ENCODE measurements at regions not wholly inside any gene's neighbourhood (a gene's known extent, or its start where the extent isn't known, plus 50 kb on each side); places are given as distances from the start of the nearest gene placed in this dataset.
A peak's percentile ranks its signal among the peaks of the same experiment; 100 is the strongest.

GRCh38 chr3:110139048-110139447, 801.7 kb upstream of the DPPA4 start:
- no peak for DNase-seq

- DNase-seq = no peak
Measured at GRCh38 chr3:110139821-110140220, 802.5 kb upstream of the DPPA4 start.

- DNase-seq = no peak
Measured at GRCh38 chr3:110149763-110150162, 812.4 kb upstream of the DPPA4 start.

GRCh38 chr3:110157221-110157620, 819.9 kb upstream of the DPPA4 start:
- no peak for DNase-seq

DNA sequence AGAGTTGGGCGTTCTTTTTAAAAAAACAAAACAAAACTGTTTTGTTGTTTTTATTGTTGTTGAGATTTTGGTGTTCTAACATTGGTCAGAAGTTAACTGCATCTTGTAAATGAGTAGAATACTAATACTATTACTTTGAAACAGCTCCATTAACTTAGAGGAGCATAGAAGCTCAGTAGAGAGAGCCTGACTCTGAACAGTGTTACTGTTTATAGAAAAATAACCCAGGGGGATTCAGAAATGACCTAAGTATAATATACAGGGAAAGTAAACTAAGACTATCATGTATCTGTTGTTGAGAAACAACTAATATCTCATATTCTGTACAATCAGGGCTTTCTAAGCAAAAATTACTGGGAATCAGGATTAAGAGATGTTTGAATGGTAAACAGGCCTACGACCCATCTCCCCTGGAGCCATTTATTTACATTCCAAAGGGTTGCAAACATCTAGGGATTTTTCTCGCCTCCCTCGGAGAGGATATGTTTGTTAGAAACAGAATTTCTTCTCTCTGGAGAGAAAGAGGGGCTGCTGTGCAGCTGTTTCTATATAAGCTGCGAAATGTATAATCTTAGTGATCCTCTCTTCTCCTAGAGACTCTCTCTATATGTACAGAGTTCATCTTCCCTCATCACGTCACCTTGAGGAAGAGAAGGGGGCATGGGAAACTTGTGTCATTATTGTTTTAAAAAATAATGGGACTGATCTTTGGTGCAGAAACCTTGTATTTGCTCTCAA, 827.5 kb upstream of the DPPA4 start:
- DNase-seq = no peak

GRCh38 chr3:110165370-110165743, 828.0 kb upstream of the DPPA4 start:
- no peak for DNase-seq

DNA sequence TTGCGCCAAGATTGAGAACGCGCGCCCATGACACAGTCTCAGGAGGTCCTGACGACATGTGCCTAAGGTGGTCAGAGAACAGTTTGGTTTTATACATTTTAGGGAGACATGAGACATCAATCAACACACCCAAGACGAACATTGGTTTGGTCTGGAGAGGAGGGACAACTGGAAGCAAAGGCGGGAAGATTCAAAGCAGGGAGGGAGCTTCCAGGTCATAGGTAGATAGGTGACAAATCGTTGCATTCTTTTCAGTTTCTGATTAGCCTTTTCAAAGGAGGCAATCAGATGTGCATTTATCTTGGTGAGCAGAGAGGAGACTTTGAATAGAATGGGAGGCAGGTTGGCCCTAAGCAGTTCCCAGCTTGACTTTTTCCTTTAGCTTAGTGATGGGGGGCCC, 828.4 kb upstream of the DPPA4 start:
- no peak for DNase-seq

DNA sequence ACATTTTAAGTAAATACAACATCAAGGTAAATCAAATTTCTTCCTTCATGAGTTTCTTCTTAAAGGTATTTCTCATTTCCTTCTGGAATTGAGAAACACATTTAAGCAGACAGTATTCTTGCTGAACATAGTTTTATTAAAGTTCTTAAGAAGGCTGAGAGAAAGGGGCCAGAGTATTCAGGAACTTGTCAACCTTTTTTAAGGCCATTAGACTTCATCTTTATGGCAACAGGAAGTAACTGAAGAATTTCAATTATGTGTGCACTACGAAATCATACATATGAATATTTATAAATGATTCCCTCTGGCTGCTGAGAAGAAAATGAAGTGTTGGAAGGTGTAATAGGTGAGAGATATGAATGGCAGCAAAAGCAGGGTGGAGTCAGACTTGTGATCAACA, 829.4 kb upstream of the DPPA4 start:
- DNase-seq = no peak

- no peak for DNase-seq
Measured at GRCh38 chr3:110174908-110175307, 837.6 kb upstream of the DPPA4 start.

- DNase-seq = no peak
Measured at GRCh38 chr3:110178965-110179364, 841.6 kb upstream of the DPPA4 start.

GRCh38 chr3:110180733-110181132, 843.4 kb upstream of the DPPA4 start:
- DNase-seq = no peak

GRCh38 chr3:110181226-110181625, 843.9 kb upstream of the DPPA4 start:
- DNase-seq = no peak

GRCh38 chr3:110184536-110184935, 847.2 kb upstream of the DPPA4 start:
- DNase-seq = no peak

- no peak for DNase-seq
Measured at GRCh38 chr3:110193074-110193473, 855.7 kb upstream of the DPPA4 start.

GRCh38 chr3:110198717-110199587, 861.6 kb upstream of the DPPA4 start:
- DNase-seq = no peak

DNA sequence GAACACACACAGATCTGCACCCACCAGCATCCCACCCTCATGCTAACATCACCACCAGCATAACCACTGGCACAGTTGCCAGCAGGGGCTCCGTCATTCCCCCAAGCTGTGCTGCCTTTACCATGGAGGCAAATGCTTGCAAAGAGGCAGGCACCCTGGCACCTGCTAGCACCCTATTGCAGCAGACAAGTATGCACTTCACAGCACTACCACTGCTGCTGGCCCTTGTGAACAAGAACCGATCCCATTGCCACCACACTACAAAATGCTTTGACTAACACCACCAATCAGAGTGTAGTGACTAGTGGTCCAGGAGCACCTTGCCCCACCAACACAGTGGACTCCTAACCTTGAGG, 862.2 kb upstream of the DPPA4 start:
- DNase-seq = no peak

DNA sequence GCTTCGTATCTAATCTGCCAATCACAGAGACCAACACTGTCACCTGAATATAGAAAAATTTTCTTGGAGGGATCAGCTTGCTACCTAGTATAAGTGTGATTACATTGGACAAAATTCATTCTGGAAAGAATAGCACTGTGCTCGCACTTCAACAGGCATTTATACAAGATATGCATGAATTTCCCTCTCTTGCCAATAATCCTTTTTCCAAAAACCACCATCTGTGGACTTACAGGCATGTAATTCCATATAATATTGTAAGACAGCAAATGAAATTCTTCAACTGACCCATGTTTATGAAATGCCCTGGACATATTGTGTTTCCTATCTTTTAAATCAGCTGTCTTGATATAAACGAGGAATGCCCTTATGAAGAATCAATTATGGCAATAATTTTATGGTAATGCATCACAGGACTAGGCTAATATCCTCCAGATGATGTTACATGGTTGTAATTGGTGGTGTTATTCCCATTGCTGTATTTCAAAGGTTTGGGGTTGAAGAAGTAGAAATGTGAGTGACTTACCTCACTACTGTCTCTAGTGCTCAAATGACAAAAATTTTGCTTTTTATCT, 861.4 kb upstream of the NECTIN3 start:
- DNase-seq = no peak

- DNase-seq = no peak
Measured at GRCh38 chr3:110226645-110227044, 845.0 kb upstream of the NECTIN3 start.

GRCh38 chr3:110227991-110228390, 843.6 kb upstream of the NECTIN3 start:
- DNase-seq = no peak

DNA sequence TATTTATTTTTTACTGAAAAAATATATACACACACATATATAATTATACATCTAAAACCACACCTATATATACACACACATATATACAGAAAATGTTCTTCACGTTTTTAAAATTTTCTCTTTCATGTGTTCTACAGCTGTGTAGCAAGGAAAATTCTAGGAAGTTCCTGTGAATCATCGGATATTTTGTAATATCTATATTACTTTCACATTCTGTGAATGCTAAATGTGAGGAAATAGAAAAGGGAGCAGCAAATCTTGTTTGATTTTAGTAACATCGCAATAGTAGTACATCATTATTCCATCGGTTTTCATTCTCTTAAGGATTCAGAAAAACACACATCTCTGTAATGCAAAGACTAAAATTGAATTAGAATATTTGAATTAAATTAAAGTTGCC, 836.8 kb upstream of the NECTIN3 start:
- DNase-seq = no peak

- DNase-seq = no peak
Measured at GRCh38 chr3:110236976-110237610, 834.5 kb upstream of the NECTIN3 start.

GRCh38 chr3:110243081-110243480, 828.5 kb upstream of the NECTIN3 start:
- no peak for DNase-seq

- DNase-seq = peak; percentile 21
Measured at GRCh38 chr3:110246796-110247376, 824.7 kb upstream of the NECTIN3 start.

Data from activated CD4-positive, alpha-beta T cell treated with anti-CD3 and anti-CD28 coated beads, Interleukin-10, Interleukin-2, amounts not matched to agents 100 ng/mL and 50 ng/mL, durations not matched to agents 16 hours and 8 hours (primary cell).